HCT116 (cell line): ENCODE measurements at regions not wholly inside any gene's neighbourhood (a gene's known extent, or its start where the extent isn't known, plus 50 kb on each side); places are given as distances from the start of the nearest gene placed in this dataset.

Source experiments
- ATAC-seq: fragments of 200-7000 bp; cut with Tn5 transposase; 2 replicates; pipeline ENCODE4 v1.9.1; 2020; ENCODE audit warnings: mild to moderate bottlenecking, moderate library complexity
- BruUV-seq: library from RNA; stranded (reverse); fragments of 400-500 nt; replicated peaks from 2 replicates; lab custom pipeline; 2021; lab: Mats Ljungman, UMichigan
- CTCF ChIA-PET: fragments of 300-600 bp; sonication (Branson Sonifier 250); formaldehyde crosslinking; loops from one replicate; lab custom pipeline; 2021; ENCODE audit warnings: antibody characterized with exemption; lab: Charles Lee
- POLR2A ChIA-PET: fragments of 300-600, 350-600 bp; sonication (Branson Sonifier 250); formaldehyde crosslinking; loops from one replicate; lab custom pipeline; 2021; ENCODE audit warnings: antibody characterized with exemption; lab: Charles Lee
- RAD21 ChIA-PET, 2 experiments: fragments of 300-600 bp; sonication (Branson Sonifier 250); formaldehyde crosslinking; loops; one replicate each; lab custom pipeline; 2023; ENCODE audit warnings: low total read pairs in 2 of 2; ENCODE audit not compliant: uncharacterized antibody in 2 of 2, unreplicated experiment in 2 of 2, low non-redundant PET in 1 of 2; lab: Charles Lee
- DNase-seq: peaks from one replicate; pipeline ENCODE4 v3.0.0-alpha.2; 2010; ENCODE audit warnings: low read depth, low spot score
- H2AFZ ChIP-seq: fragments of 200-600 bp; shearing (Covaris generic), sonication (generic); 2 replicates; pipeline ENCODE4 v1.6.1; 2017; ENCODE audit warnings: low read depth, mixed run types, mixed read lengths, antibody characterized with exemption, low read length; ENCODE audit not compliant: poor library complexity, severe bottlenecking
- H3K27ac ChIP-seq: 2 replicates; pipeline ENCODE4 v1.5.1; 2012; ENCODE audit warnings: low read depth, low read length
- H3K27me3 ChIP-seq: fragments of 200-600 bp; sonication (generic); 2 replicates; pipeline ENCODE4 v1.6.1; 2016; ENCODE audit warnings: mixed run types, low read length, mixed read lengths; ENCODE audit not compliant: insufficient read depth
- H3K36me3 ChIP-seq, 2 experiments: fragments of 200-500 bp in 1 of 2; fragments of 200-600 bp in 1 of 2; sonication (Bioruptor generic) in 1 of 2; sonication (generic) in 1 of 2; 2 replicates each; pipeline versions ENCODE4 v1.5.1 to v1.6.1; 2014 to 2016; ENCODE audit warnings: low read length in 2 of 2, inconsistent platforms in 1 of 2, mixed read lengths in 1 of 2, mixed run types in 1 of 2; ENCODE audit not compliant: insufficient read depth in 2 of 2, control insufficient read depth in 1 of 2
- H3K4me1 ChIP-seq, 2 experiments: fragments of 200-600 bp in 1 of 2; sonication (generic) in 1 of 2; 2 replicates each; pipeline versions ENCODE4 v1.5.1 to v1.6.1; 2012 to 2017; ENCODE audit warnings: low read length in 2 of 2, inconsistent platforms in 1 of 2, mild to moderate bottlenecking in 1 of 2, mixed read lengths in 1 of 2, mixed run types in 1 of 2, moderate library complexity in 1 of 2; ENCODE audit not compliant: insufficient read depth in 2 of 2, control insufficient read depth in 1 of 2
- H3K4me2 ChIP-seq: fragments of 200-600 bp; sonication (generic); 2 replicates; pipeline ENCODE4 v1.6.1; 2017; ENCODE audit warnings: mixed run types, low read length, mixed read lengths
- H3K4me3 ChIP-seq, 2 experiments: fragments of 200-600 bp in 1 of 2; sonication (generic) in 1 of 2; replicated peaks in 1 of 2; 2 replicates each; pipeline ENCODE4 v1.5.1; 2011 to 2016; ENCODE audit warnings: low read length in 2 of 2, control low read depth in 1 of 2, low read depth in 1 of 2, mild to moderate bottlenecking in 1 of 2, mixed read lengths in 1 of 2, mixed run types in 1 of 2
- H3K79me2 ChIP-seq: fragments of 200-600 bp; sonication (generic); 2 replicates; pipeline ENCODE4 v1.6.1; 2017; ENCODE audit warnings: mild to moderate bottlenecking, mixed run types, low read length, moderate library complexity, mixed read lengths; ENCODE audit not compliant: insufficient read depth
- H3K9ac ChIP-seq: fragments of 200-600 bp; sonication (generic); 2 replicates; pipeline ENCODE4 v1.6.1; 2016; ENCODE audit warnings: low read length, mixed read lengths
- H3K9me2 ChIP-seq: fragments of 200-600 bp; sonication (generic), shearing (Covaris generic); 2 replicates; pipeline ENCODE4 v1.6.1; 2017; ENCODE audit warnings: mixed run types, mild to moderate bottlenecking, moderate library complexity; ENCODE audit not compliant: insufficient read depth
- H3K9me3 ChIP-seq, 2 experiments: fragments of 200-500 bp in 1 of 2; fragments of 200-600 bp in 1 of 2; sonication (Bioruptor generic) in 1 of 2; sonication (generic) in 1 of 2; 2 replicates each; pipeline ENCODE4 v1.6.1; 2014 to 2017; ENCODE audit warnings: low read length in 2 of 2, mixed read lengths in 2 of 2, inconsistent platforms in 1 of 2, low read depth in 1 of 2, mild to moderate bottlenecking in 1 of 2, mixed run types in 1 of 2, moderate library complexity in 1 of 2; ENCODE audit not compliant: control insufficient read depth in 1 of 2, insufficient read depth in 1 of 2
- H4K20me1 ChIP-seq: fragments of 200-600 bp; sonication (generic), shearing (Covaris generic); 2 replicates; pipeline ENCODE4 v1.6.1; 2017; ENCODE audit warnings: mixed run types, mild to moderate bottlenecking, moderate library complexity; ENCODE audit not compliant: insufficient read depth
- CEBPB ChIP-seq: IDR thresholded peaks from 2 replicates; pipeline ENCODE4 v1.6.1; 2012; ENCODE audit warnings: low read depth
- EGR1 ChIP-seq: IDR thresholded peaks from 2 replicates; pipeline ENCODE4 v1.6.1; 2012; ENCODE audit warnings: low read depth
- ELF1 ChIP-seq: IDR thresholded peaks from 2 replicates; pipeline ENCODE4 v1.6.1; 2012; ENCODE audit warnings: low read depth, borderline replicate concordance
- EZH2phosphoT487 ChIP-seq: fragments of 200-600 bp; IDR thresholded peaks from 2 replicates; pipeline ENCODE4 v1.6.1; 2018; ENCODE audit warnings: antibody characterized with exemption, borderline replicate concordance
- JUND ChIP-seq: IDR thresholded peaks from 2 replicates; pipeline ENCODE4 v1.6.1; 2012
- MAX ChIP-seq: IDR thresholded peaks from 2 replicates; pipeline ENCODE4 v1.6.1; 2012
- POLR2A ChIP-seq: IDR thresholded peaks from 2 replicates; pipeline ENCODE4 v1.7.0; 2011; ENCODE audit warnings: borderline replicate concordance; ENCODE audit not compliant: insufficient read depth, insufficient read length; ENCODE audit errors: extremely low read depth
- POLR2AphosphoS5 ChIP-seq: IDR thresholded peaks from 2 replicates; pipeline ENCODE4 v1.6.1; 2011; ENCODE audit warnings: mild to moderate bottlenecking, low read depth, low read length, moderate library complexity
- RAD21 ChIP-seq: IDR thresholded peaks from 2 replicates; pipeline ENCODE4 v1.6.1; 2012; ENCODE audit warnings: low read depth, mild to moderate bottlenecking
- SIN3A ChIP-seq: IDR thresholded peaks from 2 replicates; pipeline ENCODE4 v1.6.1; 2012; ENCODE audit warnings: low read depth
- SP1 ChIP-seq: IDR thresholded peaks from 2 replicates; pipeline ENCODE4 v1.6.1; 2012; ENCODE audit warnings: low read depth
- SRF ChIP-seq: IDR thresholded peaks from 2 replicates; pipeline ENCODE4 v1.6.1; 2012; ENCODE audit warnings: low read depth
- TCF7L2 ChIP-seq: IDR thresholded peaks from 2 replicates; pipeline ENCODE4 v1.7.0; 2011; ENCODE audit warnings: borderline replicate concordance, inconsistent platforms; ENCODE audit not compliant: insufficient read depth, insufficient read length; ENCODE audit errors: extremely low read depth
- ZFX ChIP-seq: fragments of 450-650 bp; IDR thresholded peaks from 2 replicates; pipeline ENCODE4 v1.6.1; 2017
- ZNF274 ChIP-seq: fragments of 200-500 bp; sonication (Bioruptor generic); IDR thresholded peaks from 2 replicates; pipeline ENCODE4 v1.6.1; 2014; ENCODE audit warnings: mild to moderate bottlenecking, low read depth, low read length, inconsistent platforms
- intact Hi-C: fragments of 100-400 bp; cut with micrococcal nuclease; formaldehyde crosslinking; loops from 2 replicates; pipeline ENCODE4 v1.10.0; 2022
- TF ChIP-seq, protein P1 (sequence below): IDR thresholded peaks from 2 replicates; pipeline ENCODE4 v1.6.1; 2012; ENCODE audit warnings: low read depth
- TF ChIP-seq, protein P2 (sequence below), 3 experiments: fragments of 200-600 bp in 1 of 3; sonication (generic) in 1 of 3; IDR thresholded peaks in 2 of 3; conservative IDR thresholded peaks in 1 of 3; 2 replicates each; pipeline ENCODE4 v1.5.1; 2012 to 2017; ENCODE audit warnings: low read depth in 2 of 3, low read length in 2 of 3, antibody characterized with exemption in 1 of 3, borderline replicate concordance in 1 of 3, control low read depth in 1 of 3, mild to moderate bottlenecking in 1 of 3, mixed read lengths in 1 of 3, mixed run types in 1 of 3, moderate library complexity in 1 of 3; ENCODE audit not compliant: insufficient read depth in 1 of 3

DNA sequence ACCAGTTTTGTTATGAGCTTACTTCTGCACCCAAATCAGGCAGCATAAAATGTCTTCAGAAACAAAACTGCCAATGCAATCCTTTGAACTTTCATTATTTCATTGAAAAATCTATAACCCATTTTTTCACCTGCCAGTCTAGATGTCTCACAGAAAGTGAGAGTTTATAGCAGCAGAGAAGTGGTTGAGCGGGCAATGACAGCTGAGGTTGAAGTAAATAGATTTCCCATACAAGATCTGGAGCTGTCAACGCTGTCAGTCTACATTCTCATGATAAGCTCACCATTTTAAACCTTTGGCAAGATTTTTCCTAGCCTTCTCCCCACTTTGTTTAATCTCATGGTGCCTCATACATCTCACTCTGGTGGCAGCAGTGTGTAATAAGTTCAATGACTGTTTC, 1144.9 kb upstream of the PCDH9 start:
- BruUV-seq = no TSS peak

More for the DNA sequence above, 1144.9 kb upstream of the PCDH9 start:
- Histone ChIP-seq H3K4me1 (no peaks in the 10 kb centered on the region), H4K20me1 (no peaks in the 10 kb centered on the region), H3K9me2 (no peaks in the 10 kb centered on the region), H3K79me2 (no peaks in the 10 kb centered on the region), H3K9ac (no peak overlapping the region), H3K27me3 (no peaks in the 10 kb centered on the region), H3K36me3 (no peaks in the 10 kb centered on the region), H2AFZ (no peak overlapping the region), H3K4me2 (no peak overlapping the region), H3K27ac (no peak overlapping the region), H3K9me3 (no peaks in the 10 kb centered on the region), H3K4me3 (no peak overlapping the region)
- ATAC-seq (no peak), DNase-seq (no peak)
- TF ChIP-seq EZH2phosphoT487 (no peak), JUND (no peak), TCF7L2 (no peak), POLR2AphosphoS5 (no peak), SIN3A (no peak), CEBPB (no peak), SRF (no peak), POLR2A (no peak), EGR1 (no peak), ELF1 (no peak), SP1 (no peak), ZFX (no peak), ZNF274 (no peak), MAX (no peak), RAD21 (no peak)
- TF ChIP-seq, protein P1, sequence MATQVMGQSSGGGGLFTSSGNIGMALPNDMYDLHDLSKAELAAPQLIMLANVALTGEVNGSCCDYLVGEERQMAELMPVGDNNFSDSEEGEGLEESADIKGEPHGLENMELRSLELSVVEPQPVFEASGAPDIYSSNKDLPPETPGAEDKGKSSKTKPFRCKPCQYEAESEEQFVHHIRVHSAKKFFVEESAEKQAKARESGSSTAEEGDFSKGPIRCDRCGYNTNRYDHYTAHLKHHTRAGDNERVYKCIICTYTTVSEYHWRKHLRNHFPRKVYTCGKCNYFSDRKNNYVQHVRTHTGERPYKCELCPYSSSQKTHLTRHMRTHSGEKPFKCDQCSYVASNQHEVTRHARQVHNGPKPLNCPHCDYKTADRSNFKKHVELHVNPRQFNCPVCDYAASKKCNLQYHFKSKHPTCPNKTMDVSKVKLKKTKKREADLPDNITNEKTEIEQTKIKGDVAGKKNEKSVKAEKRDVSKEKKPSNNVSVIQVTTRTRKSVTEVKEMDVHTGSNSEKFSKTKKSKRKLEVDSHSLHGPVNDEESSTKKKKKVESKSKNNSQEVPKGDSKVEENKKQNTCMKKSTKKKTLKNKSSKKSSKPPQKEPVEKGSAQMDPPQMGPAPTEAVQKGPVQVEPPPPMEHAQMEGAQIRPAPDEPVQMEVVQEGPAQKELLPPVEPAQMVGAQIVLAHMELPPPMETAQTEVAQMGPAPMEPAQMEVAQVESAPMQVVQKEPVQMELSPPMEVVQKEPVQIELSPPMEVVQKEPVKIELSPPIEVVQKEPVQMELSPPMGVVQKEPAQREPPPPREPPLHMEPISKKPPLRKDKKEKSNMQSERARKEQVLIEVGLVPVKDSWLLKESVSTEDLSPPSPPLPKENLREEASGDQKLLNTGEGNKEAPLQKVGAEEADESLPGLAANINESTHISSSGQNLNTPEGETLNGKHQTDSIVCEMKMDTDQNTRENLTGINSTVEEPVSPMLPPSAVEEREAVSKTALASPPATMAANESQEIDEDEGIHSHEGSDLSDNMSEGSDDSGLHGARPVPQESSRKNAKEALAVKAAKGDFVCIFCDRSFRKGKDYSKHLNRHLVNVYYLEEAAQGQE = no peak
- TF ChIP-seq, protein P2, sequence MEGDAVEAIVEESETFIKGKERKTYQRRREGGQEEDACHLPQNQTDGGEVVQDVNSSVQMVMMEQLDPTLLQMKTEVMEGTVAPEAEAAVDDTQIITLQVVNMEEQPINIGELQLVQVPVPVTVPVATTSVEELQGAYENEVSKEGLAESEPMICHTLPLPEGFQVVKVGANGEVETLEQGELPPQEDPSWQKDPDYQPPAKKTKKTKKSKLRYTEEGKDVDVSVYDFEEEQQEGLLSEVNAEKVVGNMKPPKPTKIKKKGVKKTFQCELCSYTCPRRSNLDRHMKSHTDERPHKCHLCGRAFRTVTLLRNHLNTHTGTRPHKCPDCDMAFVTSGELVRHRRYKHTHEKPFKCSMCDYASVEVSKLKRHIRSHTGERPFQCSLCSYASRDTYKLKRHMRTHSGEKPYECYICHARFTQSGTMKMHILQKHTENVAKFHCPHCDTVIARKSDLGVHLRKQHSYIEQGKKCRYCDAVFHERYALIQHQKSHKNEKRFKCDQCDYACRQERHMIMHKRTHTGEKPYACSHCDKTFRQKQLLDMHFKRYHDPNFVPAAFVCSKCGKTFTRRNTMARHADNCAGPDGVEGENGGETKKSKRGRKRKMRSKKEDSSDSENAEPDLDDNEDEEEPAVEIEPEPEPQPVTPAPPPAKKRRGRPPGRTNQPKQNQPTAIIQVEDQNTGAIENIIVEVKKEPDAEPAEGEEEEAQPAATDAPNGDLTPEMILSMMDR (IDR thresholded peaks at IDR 0.05 in 2 of 3, conservative IDR thresholded peaks at IDR 0.05 in 1 of 3; ENCODE audit: borderline replicate concordance in 1 of 3, insufficient read depth in 1 of 3, low read depth in 2 of 3, low read length in 2 of 3) = no peak
- intact Hi-C loops = no loop called here
- RAD21 ChIA-PET = no interaction called here
- POLR2A ChIA-PET = no interaction called here
- CTCF ChIA-PET = no interaction called here
